GM18505 (cell line): ENCODE measurements at regions not wholly inside any gene's neighbourhood (a gene's known extent, or its start where the extent isn't known, plus 50 kb on each side); places are given as distances from the start of the nearest gene placed in this dataset.

Source experiments
- ATAC-seq: cut with Tn5 transposase; IDR thresholded peaks from one replicate; pipeline ENCODE4 v1.9.1; 2021; ENCODE audit not compliant: unreplicated experiment
- POLR2A ChIP-seq: IDR thresholded peaks from 4 replicates; pipeline ENCODE4 v1.6.1; 2011; ENCODE audit warnings: borderline replicate concordance; ENCODE audit not compliant: insufficient read depth, insufficient read length; ENCODE audit errors: extremely low read depth

GRCh38 chr10:4475827-4476490, 350.0 kb upstream of the AKR1E2 start:
- TF ChIP-seq POLR2A: no peak
- no peak for ATAC-seq

DNA sequence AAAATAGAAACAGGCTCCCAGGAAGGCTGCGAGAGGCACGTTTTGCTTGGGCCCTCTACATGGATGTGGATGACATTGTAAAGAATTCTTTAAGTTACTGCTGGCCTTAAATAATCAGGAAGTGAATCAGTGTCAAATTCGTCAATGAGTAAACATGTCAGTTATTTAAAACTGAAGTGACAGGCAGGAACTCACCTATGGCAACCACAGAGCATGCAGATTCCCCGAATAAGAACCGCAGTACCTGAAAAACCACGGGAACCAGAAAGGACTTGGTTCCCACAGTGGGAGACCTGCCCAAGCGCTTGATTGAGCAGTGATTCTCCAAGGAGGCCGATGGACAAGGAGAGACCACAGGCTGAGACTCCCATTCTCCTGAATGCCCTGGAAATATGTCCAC, 351.2 kb upstream of the AKR1E2 start:
- no peak for TF ChIP-seq POLR2A
- ATAC-seq: no peak

- no peak for ATAC-seq
- TF ChIP-seq POLR2A: no peak
These were observed 352.0 kb upstream of the AKR1E2 start for GRCh38 chr10:4473977-4474376.

GRCh38 chr10:4472190-4472904, 353.7 kb upstream of the AKR1E2 start:
- TF ChIP-seq POLR2A: no peak
- ATAC-seq: no peak

GRCh38 chr10:4470231-4470835, 355.7 kb upstream of the AKR1E2 start:
- TF ChIP-seq POLR2A: no peak
- ATAC-seq: no peak

- no peak for TF ChIP-seq POLR2A
- no peak for ATAC-seq
These were observed 358.5 kb upstream of the AKR1E2 start for GRCh38 chr10:4467481-4467880.

- ATAC-seq: no peak
- TF ChIP-seq POLR2A: no peak
These were observed 365.7 kb upstream of the AKR1E2 start for GRCh38 chr10:4460267-4460666.

GRCh38 chr10:4459531-4459930, 366.5 kb upstream of the AKR1E2 start:
- no peak for ATAC-seq
- no peak for TF ChIP-seq POLR2A

DNA sequence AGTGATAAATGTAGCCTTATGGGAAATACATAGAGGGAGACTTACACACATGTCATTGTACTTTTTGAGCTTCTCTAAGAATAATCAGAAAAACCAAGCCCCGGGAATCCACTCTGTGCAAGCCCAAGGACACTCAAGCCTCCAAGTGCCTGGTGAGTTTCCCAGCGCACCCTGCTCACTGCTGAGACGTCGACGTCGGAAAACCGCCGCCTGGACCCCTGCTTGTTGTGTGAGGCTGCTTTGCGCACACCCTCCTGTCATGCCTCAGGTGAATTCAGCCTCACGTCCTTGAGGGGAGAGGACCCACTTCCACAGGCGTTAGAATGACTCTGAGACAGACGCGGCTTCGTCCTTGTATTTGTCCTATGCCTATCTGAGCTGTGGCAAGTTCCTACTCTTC, 368.4 kb upstream of the AKR1E2 start:
- ATAC-seq: no peak
- TF ChIP-seq POLR2A: no peak

- ATAC-seq: no peak
- TF ChIP-seq POLR2A: no peak
These were observed 369.2 kb upstream of the AKR1E2 start for GRCh38 chr10:4456776-4457175.

GRCh38 chr10:4456279-4456678, 369.7 kb upstream of the AKR1E2 start:
- no peak for ATAC-seq
- no peak for TF ChIP-seq POLR2A

DNA sequence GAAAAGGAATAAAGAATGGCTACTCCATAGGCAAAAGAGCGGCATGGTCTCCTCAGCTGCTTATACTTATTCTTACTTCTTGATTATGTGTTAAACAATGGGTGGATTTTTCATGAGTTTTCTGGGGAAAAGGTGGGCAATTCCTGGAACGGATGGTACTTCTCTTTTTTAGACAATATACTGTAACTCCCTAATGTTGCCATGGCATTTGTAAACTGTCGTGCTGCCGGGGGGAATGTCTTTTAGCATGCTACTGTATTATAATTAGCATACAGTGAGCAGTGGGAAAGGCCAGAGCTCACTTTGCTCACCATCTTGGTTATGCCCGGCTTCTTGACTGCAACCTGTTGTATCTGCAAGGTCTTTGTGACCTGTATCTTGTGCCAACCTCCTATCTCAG, 372.1 kb upstream of the AKR1E2 start:
- no peak for TF ChIP-seq POLR2A

DNA sequence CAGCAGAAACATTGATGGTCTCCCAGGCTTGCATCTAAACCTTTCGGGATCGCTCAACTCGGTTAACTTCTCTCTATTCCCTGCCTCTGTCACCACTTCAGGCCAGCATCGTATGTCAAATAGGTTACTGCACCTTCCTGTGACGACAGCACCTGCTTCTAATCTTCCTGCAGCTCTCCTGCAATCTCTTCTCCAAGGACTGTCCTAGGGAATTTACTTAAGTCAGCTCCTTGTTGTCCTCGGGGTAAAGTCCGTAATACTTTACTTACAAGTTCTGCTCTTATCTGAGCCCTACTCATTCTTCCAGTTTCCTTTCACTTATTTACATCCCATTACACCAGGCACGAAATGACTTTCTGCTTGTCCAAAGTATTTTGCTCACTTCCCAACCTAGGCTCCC, 372.7 kb upstream of the AKR1E2 start:
- no peak for ATAC-seq
- TF ChIP-seq POLR2A: no peak

More for the DNA sequence above, 372.1 kb upstream of the AKR1E2 start:
- ATAC-seq: no peak
